KMS-11 (cell line): ENCODE measurements at regions not wholly inside any gene's neighbourhood (a gene's known extent, or its start where the extent isn't known, plus 50 kb on each side); places are given as distances from the start of the nearest gene placed in this dataset.

ENCODE experiments used
- H2AFZ ChIP-seq: fragments of 200-600 bp; sonication (generic); 2 replicates; pipeline ENCODE4 v1.6.1; 2016; ENCODE audit warnings: antibody characterized with exemption, mixed run types, low read depth
- H3K27ac ChIP-seq: fragments of 200-600 bp; sonication (generic); 2 replicates; pipeline ENCODE4 v1.6.1; 2016; ENCODE audit warnings: mild to moderate bottlenecking, mixed run types
- H3K27me3 ChIP-seq: fragments of 200-600 bp; sonication (generic); 2 replicates; pipeline ENCODE4 v1.6.1; 2017; ENCODE audit warnings: mild to moderate bottlenecking, low read depth, mixed run types, moderate library complexity; ENCODE audit not compliant: insufficient read depth
- H3K36me3 ChIP-seq: fragments of 200-600 bp; sonication (generic); 2 replicates; pipeline ENCODE4 v1.6.1; 2017; ENCODE audit warnings: mild to moderate bottlenecking, mixed run types; ENCODE audit not compliant: insufficient read depth
- H3K4me1 ChIP-seq: fragments of 200-600 bp; sonication (generic); 2 replicates; pipeline ENCODE4 v1.6.1; 2016; ENCODE audit warnings: mild to moderate bottlenecking, low read depth, mixed run types; ENCODE audit not compliant: poor library complexity, severe bottlenecking
- H3K4me2 ChIP-seq: fragments of 200-600 bp; sonication (generic); 2 replicates; pipeline ENCODE4 v1.7.0; 2016; ENCODE audit warnings: mild to moderate bottlenecking, mixed run types
- H3K4me3 ChIP-seq: fragments of 200-600 bp; sonication (generic); IDR thresholded peaks from 2 replicates; pipeline ENCODE4 v1.6.1; 2017; ENCODE audit warnings: low read depth, low read length, mixed read lengths; ENCODE audit not compliant: insufficient read depth
- H3K79me2 ChIP-seq: fragments of 200-600 bp; sonication (generic); 2 replicates; pipeline ENCODE4 v1.6.1; 2016; ENCODE audit warnings: low read depth, mixed run types; ENCODE audit not compliant: insufficient read depth
- H3K9ac ChIP-seq: fragments of 200-600 bp; sonication (generic); 2 replicates; pipeline ENCODE4 v1.6.1; 2016; ENCODE audit warnings: mild to moderate bottlenecking, mixed run types
- H4K20me1 ChIP-seq: fragments of 200-600 bp; sonication (generic); 2 replicates; pipeline ENCODE4 v1.6.1; 2016; ENCODE audit warnings: mild to moderate bottlenecking, mixed run types; ENCODE audit not compliant: insufficient read depth
- CTCF ChIP-seq: fragments of 200-600 bp; sonication (generic); conservative IDR thresholded peaks from 2 replicates; pipeline ENCODE4 v1.6.1; 2017; ENCODE audit warnings: low read depth, mild to moderate bottlenecking, antibody characterized with exemption, low read length, moderate library complexity, mixed read lengths

- Histone ChIP-seq H3K79me2 (no peaks in the 10 kb centered on the region), H4K20me1 (no peaks in the 10 kb centered on the region), H3K27me3 (no peaks in the 10 kb centered on the region), H3K4me2 (no peak overlapping the region), H3K36me3 (no peaks in the 10 kb centered on the region), H3K4me3 (no peak overlapping the region), H3K4me1 (no peaks in the 10 kb centered on the region), H3K27ac (no peak overlapping the region), H3K9ac (no peak overlapping the region), H2AFZ (no peak overlapping the region)
- TF ChIP-seq CTCF, result no peak
These were observed 123.0 kb downstream of the IRS1 start for GRCh38 chr2:226676618-226677017.

GRCh38 chr2:226674123-226674522 is 125.5 kb downstream of the IRS1 start:
- no peaks in the 10 kb centered on the region for H3K4me1 ChIP-seq
- TF ChIP-seq CTCF, result no peak
- H3K36me3 ChIP-seq, result no peaks in the 10 kb centered on the region
- no peaks in the 10 kb centered on the region for H3K27me3 ChIP-seq
- H4K20me1 ChIP-seq, result no peaks in the 10 kb centered on the region
- no peak overlapping the region for H3K9ac ChIP-seq
- no peak overlapping the region for H2AFZ ChIP-seq
- H3K4me2 ChIP-seq, result no peak overlapping the region
- no peaks in the 10 kb centered on the region for H3K79me2 ChIP-seq
- H3K27ac ChIP-seq, result no peak overlapping the region
- H3K4me3 ChIP-seq, result no peak overlapping the region

DNA sequence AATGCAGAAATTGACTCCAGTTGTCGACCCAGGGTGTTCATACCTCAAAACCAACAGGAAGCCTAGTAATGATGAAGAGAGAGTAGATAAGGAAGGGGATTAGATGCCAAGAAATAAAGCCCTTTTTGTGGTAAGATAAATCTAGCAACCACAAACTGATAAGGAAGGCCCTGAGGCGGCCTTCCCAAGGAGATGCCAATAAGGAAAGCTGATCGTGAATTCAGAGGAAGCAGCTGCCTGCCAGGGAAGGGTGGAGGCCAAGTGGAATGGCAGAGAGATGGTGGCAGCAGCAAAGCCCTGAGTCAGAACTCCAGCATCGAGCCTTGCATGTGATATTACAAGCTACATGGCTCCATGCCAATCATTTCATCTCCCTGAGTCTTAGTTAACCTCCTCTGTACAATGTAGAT is 126.3 kb downstream of the IRS1 start:
- Histone ChIP-seq H3K36me3 (no peaks in the 10 kb centered on the region), H3K4me3 (no peak overlapping the region), H3K27ac (no peak overlapping the region), H2AFZ (no peak overlapping the region), H3K4me2 (no peak overlapping the region), H3K27me3 (no peaks in the 10 kb centered on the region), H3K9ac (no peak overlapping the region), H3K79me2 (no peaks in the 10 kb centered on the region), H3K4me1 (no peaks in the 10 kb centered on the region), H4K20me1 (no peaks in the 10 kb centered on the region)
- no peak for TF ChIP-seq CTCF

DNA sequence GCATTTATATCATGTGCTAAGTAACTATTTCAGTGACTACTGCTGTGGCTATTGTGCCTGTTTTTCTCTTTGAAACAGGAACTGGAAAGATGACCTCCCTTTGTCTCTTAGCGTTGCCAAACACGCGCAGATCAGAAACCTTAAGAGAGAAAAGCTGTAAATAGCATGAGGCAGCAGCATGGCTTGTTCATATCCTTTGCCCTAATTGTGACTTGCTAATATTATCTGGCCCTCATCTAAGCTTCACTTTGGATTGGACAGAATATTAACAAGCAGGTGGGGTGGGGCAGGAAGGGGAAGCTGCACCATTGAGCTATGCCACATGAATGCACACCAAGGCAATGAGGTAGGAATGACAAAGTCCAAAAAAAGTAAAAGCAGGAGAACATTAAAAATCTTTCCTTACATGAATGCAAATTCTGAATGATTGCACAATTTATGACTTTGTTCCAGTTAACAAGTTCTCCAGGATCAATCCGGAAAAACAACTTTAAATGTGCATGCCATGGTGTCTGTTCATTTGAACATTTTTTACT is 128.4 kb downstream of the IRS1 start:
- H3K4me1 ChIP-seq, result no peaks in the 10 kb centered on the region

More for the DNA sequence above, 128.4 kb downstream of the IRS1 start:
- no peak overlapping the region for H2AFZ ChIP-seq
- no peaks in the 10 kb centered on the region for H3K27me3 ChIP-seq
- no peak overlapping the region for H3K4me2 ChIP-seq
- no peak overlapping the region for H3K27ac ChIP-seq
- no peaks in the 10 kb centered on the region for H3K36me3 ChIP-seq
- H3K9ac ChIP-seq, result no peak overlapping the region
- no peaks in the 10 kb centered on the region for H3K79me2 ChIP-seq
- no peak overlapping the region for H3K4me3 ChIP-seq
- TF ChIP-seq CTCF, result no peak
- no peaks in the 10 kb centered on the region for H4K20me1 ChIP-seq
